ENCODE measurements at regions not wholly inside any gene's neighbourhood (a gene's known extent, or its start where the extent isn't known, plus 50 kb on each side); places are given as distances from the start of the nearest gene placed in this dataset.

- TF ChIP-seq, protein P1, sequence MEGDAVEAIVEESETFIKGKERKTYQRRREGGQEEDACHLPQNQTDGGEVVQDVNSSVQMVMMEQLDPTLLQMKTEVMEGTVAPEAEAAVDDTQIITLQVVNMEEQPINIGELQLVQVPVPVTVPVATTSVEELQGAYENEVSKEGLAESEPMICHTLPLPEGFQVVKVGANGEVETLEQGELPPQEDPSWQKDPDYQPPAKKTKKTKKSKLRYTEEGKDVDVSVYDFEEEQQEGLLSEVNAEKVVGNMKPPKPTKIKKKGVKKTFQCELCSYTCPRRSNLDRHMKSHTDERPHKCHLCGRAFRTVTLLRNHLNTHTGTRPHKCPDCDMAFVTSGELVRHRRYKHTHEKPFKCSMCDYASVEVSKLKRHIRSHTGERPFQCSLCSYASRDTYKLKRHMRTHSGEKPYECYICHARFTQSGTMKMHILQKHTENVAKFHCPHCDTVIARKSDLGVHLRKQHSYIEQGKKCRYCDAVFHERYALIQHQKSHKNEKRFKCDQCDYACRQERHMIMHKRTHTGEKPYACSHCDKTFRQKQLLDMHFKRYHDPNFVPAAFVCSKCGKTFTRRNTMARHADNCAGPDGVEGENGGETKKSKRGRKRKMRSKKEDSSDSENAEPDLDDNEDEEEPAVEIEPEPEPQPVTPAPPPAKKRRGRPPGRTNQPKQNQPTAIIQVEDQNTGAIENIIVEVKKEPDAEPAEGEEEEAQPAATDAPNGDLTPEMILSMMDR (IDR thresholded peaks at IDR 0.05), result no peak
- TF ChIP-seq POLR2A (IDR thresholded peaks at IDR 0.05), result no peak
Measured at GRCh38 chr2:161103451-161103831, 56.8 kb upstream of the TANK start.

Measured in Peyer's patch (tissue), 4 donors.